HG02610 (cell line): ENCODE measurements at regions not wholly inside any gene's neighbourhood (a gene's known extent, or its start where the extent isn't known, plus 50 kb on each side); places are given as distances from the start of the nearest gene placed in this dataset.
"Not testable (repeated sequence)": the region's sequence is repeated elsewhere in the genome, so short reads cannot be mapped to it uniquely, and the experiment has no call there.

ENCODE experiments used
- ATAC-seq: cut with Tn5 transposase; IDR thresholded peaks from one replicate; pipeline ENCODE4 v1.9.1; 2021; ENCODE audit warnings: mild to moderate bottlenecking, moderate library complexity; ENCODE audit not compliant: unreplicated experiment

DNA sequence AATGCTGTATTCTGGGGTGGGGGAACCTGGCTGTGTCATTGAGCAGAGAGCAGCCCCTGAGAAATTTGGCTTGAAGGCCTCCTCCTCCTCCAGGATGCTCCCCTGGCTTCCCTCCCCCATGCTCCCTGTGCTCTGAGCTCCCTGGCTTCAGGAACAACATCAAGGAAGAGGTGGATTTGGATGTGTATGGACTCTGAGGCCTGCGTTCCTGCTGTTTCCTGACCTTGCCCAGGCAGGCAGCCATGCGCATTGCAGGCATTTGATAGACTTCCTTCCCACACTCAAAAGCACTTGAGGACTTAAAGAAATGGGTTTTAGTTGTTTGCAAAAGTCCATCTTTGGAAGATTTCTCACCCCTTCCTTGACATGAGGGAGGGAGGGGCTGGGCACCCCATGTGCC lies 1317.1 kb downstream of the BRD1 start:
- no peak for ATAC-seq

GRCh38 chr22:48507595-48508350 lies 1319.9 kb downstream of the BRD1 start:
- no peak for ATAC-seq

DNA sequence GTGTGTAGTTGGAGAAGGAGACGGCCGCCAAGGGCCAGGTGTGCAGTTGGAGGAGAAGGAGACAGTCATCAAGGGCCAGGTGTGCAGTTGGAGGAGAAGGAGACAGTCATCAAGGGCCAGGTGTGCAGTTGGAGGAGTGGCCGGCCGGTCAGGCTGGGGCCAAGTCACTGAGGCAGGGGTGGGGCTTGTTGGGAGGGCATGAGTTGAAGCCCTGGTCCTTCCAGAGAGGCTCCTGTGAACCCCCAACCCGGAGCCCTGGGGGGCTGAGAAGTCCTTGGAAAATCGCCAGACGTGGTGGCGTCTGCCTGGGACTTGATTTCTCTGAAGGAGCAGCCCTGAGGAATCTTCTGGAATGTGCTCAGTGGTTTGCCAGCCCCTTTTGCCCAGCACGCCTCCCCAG lies 1320.5 kb downstream of the BRD1 start:
- no peak for ATAC-seq

DNA sequence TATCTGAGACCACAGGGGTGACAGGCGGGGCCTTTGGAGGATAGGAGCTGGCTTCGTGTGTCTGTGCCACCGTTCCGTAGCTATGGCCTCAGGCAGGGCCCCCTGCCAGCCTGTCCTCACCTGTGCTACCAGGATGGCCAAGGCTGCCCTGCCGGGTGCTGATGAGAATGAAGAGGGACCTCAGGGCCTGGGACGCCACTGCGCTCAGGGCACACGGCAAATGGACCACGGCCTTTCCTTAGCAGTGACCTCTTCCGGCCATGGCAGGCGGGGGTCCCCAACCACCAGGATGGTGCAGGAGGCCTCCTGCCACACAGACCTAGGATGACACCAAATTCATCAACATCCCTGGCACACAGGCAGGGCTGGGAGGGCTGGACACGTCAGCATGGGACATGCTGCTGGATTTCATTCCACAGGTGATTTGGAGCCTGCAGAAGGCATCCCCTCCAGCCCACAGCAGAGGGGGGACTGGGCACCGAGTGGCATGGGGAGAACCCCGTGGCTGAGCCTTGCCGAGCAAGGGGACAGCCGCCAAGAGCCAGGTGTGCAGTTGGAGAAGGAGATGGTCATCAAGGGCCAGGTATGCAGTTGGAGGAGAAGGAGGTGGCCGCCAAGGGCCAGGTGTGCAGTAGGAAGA lies 1321.0 kb downstream of the BRD1 start:
- ATAC-seq = no peak

GRCh38 chr22:48505891-48506290 lies 1321.8 kb downstream of the BRD1 start:
- no peak for ATAC-seq

GRCh38 chr22:48504519-48505140 lies 1323.0 kb downstream of the BRD1 start:
- ATAC-seq = no peak

DNA sequence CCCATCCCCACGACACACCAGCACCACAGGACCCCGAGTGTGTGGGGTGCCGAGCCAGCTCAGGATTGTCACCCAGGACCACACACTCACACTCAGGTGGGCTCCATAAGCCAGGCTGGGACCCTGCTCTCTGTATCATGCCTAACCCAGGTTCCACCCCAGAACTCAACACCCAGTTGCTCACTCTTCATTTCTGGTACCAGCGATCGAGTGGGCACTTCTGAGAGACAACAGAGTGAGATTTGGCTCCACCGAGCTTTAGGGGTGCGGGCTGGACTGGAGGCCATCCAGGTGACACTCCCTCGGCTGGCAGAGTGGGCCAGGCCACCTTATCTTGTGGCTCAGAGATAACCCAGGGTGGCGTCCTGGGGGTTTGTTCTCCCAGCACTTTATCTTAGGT lies 1323.8 kb downstream of the BRD1 start:
- ATAC-seq = no peak

- no peak for ATAC-seq
These were observed 1324.5 kb downstream of the BRD1 start for GRCh38 chr22:48503035-48503625.

GRCh38 chr22:48501231-48501750 lies 1326.4 kb downstream of the BRD1 start:
- no peak for ATAC-seq

DNA sequence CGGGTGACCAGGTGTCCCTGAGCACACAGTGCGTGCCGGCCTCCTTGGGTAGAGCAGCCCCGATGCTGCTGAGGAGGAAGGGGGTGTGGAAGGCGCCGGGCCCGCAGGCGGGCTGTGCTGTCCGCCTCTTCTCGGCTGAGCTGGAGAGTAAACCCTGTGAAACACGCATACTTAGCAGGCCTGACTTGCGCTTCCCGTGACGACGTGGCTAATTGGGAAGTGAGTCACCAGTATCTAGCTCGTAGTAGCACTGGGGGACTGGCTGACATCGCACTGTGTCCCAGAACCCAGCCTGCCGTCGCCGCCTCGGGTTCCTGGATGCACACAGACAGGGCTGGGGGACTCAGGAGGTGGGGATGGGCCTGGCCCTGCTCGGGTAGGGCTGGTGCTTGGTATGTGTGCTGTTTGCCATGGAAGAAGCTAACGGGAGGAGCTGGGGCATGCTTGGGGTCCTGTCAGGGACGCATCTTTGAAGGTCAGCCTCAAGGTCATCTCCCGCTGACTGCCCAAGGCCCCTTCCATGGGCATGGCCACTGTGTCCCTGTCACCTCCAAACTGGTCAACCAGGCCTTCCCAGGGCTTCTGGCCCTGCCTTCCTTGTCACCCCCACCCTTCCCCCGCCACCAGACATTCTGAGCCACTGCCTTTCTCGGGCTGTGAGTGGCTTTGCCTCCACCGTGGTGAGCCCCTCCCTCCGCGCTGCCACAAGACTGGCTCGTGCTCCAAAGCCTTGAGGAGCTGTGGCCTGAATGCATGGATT lies 1327.0 kb downstream of the BRD1 start:
- ATAC-seq = no peak

DNA sequence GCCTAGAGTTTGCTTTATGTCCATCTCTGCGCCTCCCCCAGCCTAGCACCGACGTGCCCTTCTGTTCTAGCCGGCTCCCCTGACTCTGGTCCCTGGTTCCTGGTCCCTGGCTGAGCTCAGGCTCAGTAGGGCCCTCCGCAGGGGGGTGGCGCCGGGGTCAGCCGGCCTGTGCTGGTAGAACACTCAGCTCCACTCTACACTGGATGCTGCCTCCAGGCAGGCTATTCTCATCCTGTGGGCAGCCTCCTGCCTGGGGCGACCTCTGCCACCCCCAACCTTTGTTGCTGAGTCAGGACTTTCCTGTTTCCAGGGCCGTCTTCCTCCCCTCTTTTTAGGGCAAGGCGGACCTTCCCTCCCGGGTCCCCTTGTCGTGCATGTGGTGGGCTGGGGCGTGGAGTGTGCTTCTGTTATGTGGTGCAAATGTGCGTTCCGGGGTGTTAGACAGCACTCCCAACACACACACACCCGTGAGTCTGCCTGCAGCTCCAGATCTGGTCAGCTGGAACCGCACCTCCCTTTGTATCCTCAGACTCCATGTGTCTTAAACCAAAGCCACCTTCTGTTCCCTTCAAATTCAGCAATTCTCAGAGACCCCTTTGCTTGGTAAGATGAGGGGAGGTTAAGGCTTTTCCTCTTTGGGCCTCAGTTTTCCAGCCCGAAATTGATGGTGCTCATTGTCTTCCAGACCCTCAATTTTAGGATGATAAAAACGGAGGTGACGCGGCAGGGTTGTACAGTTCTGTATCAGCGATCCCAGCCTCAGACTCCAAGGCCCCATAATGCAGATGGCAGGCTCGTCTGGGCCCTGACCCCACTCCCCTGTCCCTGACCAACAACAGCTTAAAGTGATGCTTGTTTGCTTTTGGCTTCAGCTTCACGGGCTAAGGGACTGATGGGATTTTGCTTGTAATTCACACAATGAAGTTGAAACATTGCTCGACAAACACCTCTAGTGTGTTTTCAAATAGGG lies 1327.9 kb downstream of the BRD1 start:
- no peak for ATAC-seq

- ATAC-seq = no peak
These were observed 1328.9 kb downstream of the BRD1 start for GRCh38 chr22:48498526-48499331.

DNA sequence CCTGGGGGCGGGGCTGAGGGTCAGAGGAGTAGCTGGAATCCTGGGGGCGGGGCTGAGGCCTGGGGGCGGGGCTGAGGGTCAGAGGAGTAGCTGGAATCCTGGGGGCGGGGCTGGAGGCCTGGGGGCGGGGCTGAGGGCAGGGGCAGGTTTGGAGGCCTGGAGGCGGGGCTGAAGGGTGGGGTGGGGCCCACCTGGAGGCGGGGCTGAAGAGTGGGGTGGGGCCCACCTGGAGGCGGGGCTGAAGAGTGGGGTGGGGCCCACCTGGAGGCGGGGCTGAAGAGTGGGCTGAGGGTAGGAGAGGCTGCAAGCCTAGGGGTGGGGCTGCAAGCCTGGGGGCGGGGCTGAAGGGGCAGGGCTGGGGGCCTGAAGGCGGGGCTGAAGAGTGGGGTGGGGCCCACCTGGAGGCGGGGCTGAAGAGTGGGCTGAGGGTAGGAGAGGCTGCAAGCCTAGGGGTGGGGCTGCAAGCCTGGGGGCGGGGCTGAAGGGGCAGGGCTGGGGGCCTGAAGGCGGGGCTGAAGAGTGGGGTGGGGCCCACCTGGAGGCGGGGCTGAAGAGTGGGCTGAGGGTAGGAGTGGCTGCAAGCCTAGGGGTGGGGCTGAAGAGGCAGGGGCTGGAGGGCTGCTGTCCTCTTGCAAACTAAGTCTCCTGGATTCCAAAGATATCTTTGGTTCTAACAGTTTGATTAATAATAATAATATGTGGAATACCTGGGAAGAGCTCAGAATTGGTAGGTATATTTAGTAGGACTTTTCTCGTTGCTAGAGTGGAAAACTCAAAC lies 1329.7 kb downstream of the BRD1 start:
- ATAC-seq = not testable (repeated sequence)

GRCh38 chr22:48496987-48497650 lies 1330.6 kb downstream of the BRD1 start:
- no peak for ATAC-seq

GRCh38 chr22:48496226-48496845 lies 1331.3 kb downstream of the BRD1 start:
- no peak for ATAC-seq

- ATAC-seq = no peak
These were observed 1332.0 kb downstream of the BRD1 start for GRCh38 chr22:48495751-48496080.
